ENCODE measurements at regions not wholly inside any gene's neighbourhood (a gene's known extent, or its start where the extent isn't known, plus 50 kb on each side); places are given as distances from the start of the nearest gene placed in this dataset.
A peak's percentile ranks its signal among the peaks of the same experiment; 100 is the strongest.
"Not testable (repeated sequence)": the region's sequence is repeated elsewhere in the genome, so short reads cannot be mapped to it uniquely, and the experiment has no call there.

DNA sequence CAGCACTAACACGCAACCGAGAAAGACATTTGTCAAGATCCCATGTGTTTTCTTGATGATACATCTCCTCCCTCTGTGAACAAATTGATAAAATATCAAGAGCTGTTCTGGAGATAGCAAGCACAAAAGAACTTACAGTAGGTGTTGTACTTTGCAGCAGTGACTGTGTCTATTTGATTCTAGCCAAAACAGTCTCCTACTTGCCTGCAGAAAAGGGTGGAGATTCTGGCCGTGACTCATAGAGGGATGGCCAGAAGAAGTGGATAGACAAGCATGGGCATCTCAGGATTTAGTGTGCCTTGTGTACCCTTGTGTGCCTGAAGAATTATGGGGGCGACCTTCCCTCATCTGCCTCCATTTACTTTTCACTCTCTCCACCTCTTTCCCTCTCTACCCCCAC is 458.4 kb upstream of the LRRC7 start:
- ATAC-seq (no peak), DNase-seq (no peak)
- H3K36me3 ChIP-seq = no peaks in the 10 kb centered on the region
- no peak overlapping the region for H3K27ac ChIP-seq
- H3K9me3 ChIP-seq = peaks cover 0 to 10% of the 10 kb centered on the region in 2 donors
- TF ChIP-seq, protein P1, sequence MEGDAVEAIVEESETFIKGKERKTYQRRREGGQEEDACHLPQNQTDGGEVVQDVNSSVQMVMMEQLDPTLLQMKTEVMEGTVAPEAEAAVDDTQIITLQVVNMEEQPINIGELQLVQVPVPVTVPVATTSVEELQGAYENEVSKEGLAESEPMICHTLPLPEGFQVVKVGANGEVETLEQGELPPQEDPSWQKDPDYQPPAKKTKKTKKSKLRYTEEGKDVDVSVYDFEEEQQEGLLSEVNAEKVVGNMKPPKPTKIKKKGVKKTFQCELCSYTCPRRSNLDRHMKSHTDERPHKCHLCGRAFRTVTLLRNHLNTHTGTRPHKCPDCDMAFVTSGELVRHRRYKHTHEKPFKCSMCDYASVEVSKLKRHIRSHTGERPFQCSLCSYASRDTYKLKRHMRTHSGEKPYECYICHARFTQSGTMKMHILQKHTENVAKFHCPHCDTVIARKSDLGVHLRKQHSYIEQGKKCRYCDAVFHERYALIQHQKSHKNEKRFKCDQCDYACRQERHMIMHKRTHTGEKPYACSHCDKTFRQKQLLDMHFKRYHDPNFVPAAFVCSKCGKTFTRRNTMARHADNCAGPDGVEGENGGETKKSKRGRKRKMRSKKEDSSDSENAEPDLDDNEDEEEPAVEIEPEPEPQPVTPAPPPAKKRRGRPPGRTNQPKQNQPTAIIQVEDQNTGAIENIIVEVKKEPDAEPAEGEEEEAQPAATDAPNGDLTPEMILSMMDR (IDR thresholded peaks at IDR 0.05) = no peak
- H3K27me3 ChIP-seq = no peaks in the 10 kb centered on the region
- H3K4me1 ChIP-seq = no peaks in the 10 kb centered on the region
- H3K4me3 ChIP-seq = no peak overlapping the region
- intact Hi-C loops (cut with DNase I) = no loop called here

DNA sequence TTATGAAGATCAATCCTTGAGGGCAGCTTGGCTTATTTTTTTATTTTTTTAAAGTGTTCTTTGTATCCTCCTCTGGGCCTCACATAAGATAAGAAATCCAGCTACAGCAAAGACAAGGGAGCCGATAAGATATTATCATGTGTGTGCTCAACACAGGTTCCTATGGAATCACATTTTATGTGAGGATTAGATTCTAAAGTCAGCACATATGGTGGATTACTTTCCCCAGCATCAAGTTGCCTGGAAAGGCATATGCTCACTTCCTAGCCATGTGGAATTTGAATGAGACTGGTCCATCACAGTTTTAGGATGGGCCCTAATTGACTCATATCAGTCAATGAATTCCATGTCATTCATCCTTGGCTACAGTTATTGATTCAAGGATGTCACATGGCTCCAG is 456.9 kb upstream of the LRRC7 start:
- H3K4me3 ChIP-seq = no peak overlapping the region
- peaks cover 0 to 10% of the 10 kb centered on the region in 2 donors for H3K9me3 ChIP-seq
- no peaks in the 10 kb centered on the region for H3K36me3 ChIP-seq
- ATAC-seq (no peak), DNase-seq (no peak)
- H3K27ac ChIP-seq = no peak overlapping the region
- TF ChIP-seq, protein P1 (IDR thresholded peaks at IDR 0.05) = no peak
- H3K4me1 ChIP-seq = no peaks in the 10 kb centered on the region
- intact Hi-C loops (cut with DNase I) = no loop called here
- H3K27me3 ChIP-seq = no peaks in the 10 kb centered on the region

DNA sequence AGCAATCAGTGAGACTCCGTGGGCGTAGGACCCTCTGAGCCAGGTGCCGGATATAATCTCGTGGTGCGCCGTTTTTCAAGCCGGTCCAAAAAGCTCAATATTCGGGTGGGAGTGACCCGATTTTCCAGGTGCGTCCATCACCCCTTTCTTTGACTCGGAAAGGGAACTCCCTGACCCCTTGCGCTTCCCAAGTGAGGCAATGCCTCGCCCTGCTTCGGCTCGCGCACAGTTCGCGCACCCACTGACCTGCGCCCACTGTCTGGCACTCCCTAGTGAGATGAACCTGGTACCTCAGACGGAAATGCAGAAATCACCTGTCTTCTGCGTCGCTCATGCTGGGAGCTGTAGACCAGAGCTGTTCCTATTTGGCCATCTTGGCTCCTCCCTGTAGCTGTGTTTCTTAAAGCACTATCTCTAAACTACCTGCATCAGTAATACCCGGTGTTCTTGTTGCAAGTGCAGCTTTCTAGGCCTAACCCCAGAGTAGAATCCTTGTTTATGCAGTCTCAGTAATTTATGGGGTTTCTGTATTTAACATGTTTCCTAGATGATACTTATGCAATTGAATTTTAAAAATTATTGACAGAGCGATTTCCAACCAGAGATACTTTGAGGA is 447.5 kb upstream of the LRRC7 start:
- H3K36me3 ChIP-seq; H3K4me3 ChIP-seq; H3K9me3 ChIP-seq; H3K27me3 ChIP-seq; H3K4me1 ChIP-seq; intact Hi-C loops (cut with DNase I); ATAC-seq; H3K27ac ChIP-seq: not testable (repeated sequence)
- DNase-seq = peak in 1 of 4 donors; percentile 45

DNA sequence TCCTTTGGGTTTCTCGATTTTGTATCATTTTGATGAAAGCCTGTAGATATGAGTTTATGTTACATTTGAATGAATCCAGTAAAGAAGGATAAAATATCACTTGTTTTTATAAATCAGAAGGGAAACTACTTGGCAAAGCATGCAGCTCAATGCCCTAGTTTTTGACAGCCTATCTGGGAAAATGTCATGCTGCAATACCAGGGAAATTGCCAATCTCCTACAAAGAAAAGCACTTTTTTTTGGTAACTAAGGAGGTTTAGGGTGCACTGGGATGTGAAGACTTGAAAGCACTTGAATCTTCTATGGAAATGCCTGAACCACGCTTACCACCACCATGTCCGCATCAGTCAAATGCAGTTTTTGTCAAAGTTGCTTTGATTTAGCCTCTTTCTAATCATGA is 446.9 kb upstream of the LRRC7 start:
- Histone ChIP-seq H3K9me3 (peaks cover 0 to 2% of the 10 kb centered on the region in 2 donors), H3K4me1 (no peaks in the 10 kb centered on the region), H3K27ac (no peak overlapping the region), H3K4me3 (no peak overlapping the region), H3K36me3 (no peaks in the 10 kb centered on the region), H3K27me3 (no peaks in the 10 kb centered on the region)
- intact Hi-C loops (cut with DNase I) = no loop called here
- DNase-seq (no peak), ATAC-seq (no peak)
- TF ChIP-seq, protein P1 (IDR thresholded peaks at IDR 0.05) = no peak

DNA sequence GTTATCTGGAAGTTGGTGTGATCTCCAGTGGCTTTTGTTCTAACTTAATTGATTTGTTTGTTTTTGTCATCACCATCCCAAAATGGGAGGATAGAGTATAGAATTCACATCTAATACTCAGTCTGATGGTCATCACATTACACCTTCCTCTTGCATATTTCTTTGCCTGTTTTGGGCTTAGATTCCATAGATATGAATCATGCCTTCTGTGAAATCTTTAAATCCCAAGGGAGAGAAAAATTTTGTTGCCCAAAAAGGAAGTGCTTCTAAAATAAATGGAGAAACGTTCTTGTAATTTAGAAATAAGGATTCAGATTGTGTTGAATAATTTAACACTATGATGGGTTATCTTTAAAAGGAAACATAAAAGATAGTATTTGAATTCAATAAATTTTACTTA is 446.0 kb upstream of the LRRC7 start:
- no peak overlapping the region for H3K4me3 ChIP-seq
- no peak for DNase-seq
- H3K27me3 ChIP-seq = no peaks in the 10 kb centered on the region
- TF ChIP-seq, protein P1 (IDR thresholded peaks at IDR 0.05) = no peak
- no peak for ATAC-seq
- H3K27ac ChIP-seq = no peak overlapping the region
- no peaks in the 10 kb centered on the region for H3K4me1 ChIP-seq
- no peaks in the 10 kb centered on the region for H3K36me3 ChIP-seq
- intact Hi-C loops (cut with DNase I) = no loop called here
- peaks cover 0 to 2% of the 10 kb centered on the region in 2 donors for H3K9me3 ChIP-seq

DNA sequence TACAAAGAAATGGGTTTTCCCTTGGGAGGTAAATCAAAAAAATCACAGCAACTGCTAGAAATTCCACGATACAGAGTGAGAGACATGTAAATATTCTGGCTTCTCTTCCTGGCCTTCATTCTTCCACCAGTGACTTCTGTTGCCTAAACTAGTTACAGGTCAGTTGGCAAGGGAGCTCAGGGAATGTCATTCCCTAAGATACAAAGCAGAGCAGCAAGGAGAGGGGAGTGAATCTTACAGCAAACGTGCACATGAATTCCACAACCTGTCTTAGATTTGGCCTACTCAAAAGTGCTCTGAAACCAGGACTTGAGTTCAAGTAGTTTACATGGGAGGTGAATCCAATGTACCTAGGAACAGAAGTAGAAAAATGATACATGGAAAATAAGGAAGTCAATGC is 445.3 kb upstream of the LRRC7 start:
- Histone ChIP-seq H3K36me3 (no peaks in the 10 kb centered on the region), H3K27ac (no peak overlapping the region), H3K4me3 (no peak overlapping the region), H3K9me3 (peaks cover 0 to 2% of the 10 kb centered on the region in 2 donors), H3K4me1 (no peaks in the 10 kb centered on the region), H3K27me3 (no peaks in the 10 kb centered on the region)
- DNase-seq = no peak
- TF ChIP-seq, protein P1 (IDR thresholded peaks at IDR 0.05) = no peak
- ATAC-seq = no peak
- intact Hi-C loops (cut with DNase I) = no loop called here

Data from left lung (tissue), 4 donors.